HL-60 (cell line): ENCODE measurements at regions not wholly inside any gene's neighbourhood (a gene's known extent, or its start where the extent isn't known, plus 50 kb on each side); places are given as distances from the start of the nearest gene placed in this dataset.

Experiments used
- CTCF ChIP-seq: IDR thresholded peaks from one replicate; pipeline ENCODE4 v1.5.1; 2011; ENCODE audit warnings: low read length, control low read depth, inconsistent platforms; ENCODE audit not compliant: insufficient read depth
- GABPA ChIP-seq: IDR thresholded peaks from 2 replicates; pipeline ENCODE4 v1.6.1; 2012; ENCODE audit warnings: low read depth
- POLR2AphosphoS5 ChIP-seq: IDR thresholded peaks from 2 replicates; pipeline ENCODE4 v1.6.1; 2012; ENCODE audit warnings: low read depth
- REST ChIP-seq: IDR thresholded peaks from 2 replicates; pipeline ENCODE4 v1.6.1; 2012; ENCODE audit warnings: low read depth; ENCODE audit not compliant: insufficient replicate concordance
- SPI1 ChIP-seq: IDR thresholded peaks from 2 replicates; pipeline ENCODE4 v1.6.1; 2012; ENCODE audit warnings: low read depth, mild to moderate bottlenecking, borderline replicate concordance

- no peak for TF ChIP-seq CTCF
- TF ChIP-seq POLR2AphosphoS5, result no peak
- TF ChIP-seq REST, result no peak
- TF ChIP-seq GABPA, result no peak
- no peak for TF ChIP-seq SPI1
These were observed 515.7 kb upstream of the TLE4 start for GRCh38 chr9:79056041-79056440.
